ENCODE measurements at regions not wholly inside any gene's neighbourhood (a gene's known extent, or its start where the extent isn't known, plus 50 kb on each side); places are given as distances from the start of the nearest gene placed in this dataset.

DNA sequence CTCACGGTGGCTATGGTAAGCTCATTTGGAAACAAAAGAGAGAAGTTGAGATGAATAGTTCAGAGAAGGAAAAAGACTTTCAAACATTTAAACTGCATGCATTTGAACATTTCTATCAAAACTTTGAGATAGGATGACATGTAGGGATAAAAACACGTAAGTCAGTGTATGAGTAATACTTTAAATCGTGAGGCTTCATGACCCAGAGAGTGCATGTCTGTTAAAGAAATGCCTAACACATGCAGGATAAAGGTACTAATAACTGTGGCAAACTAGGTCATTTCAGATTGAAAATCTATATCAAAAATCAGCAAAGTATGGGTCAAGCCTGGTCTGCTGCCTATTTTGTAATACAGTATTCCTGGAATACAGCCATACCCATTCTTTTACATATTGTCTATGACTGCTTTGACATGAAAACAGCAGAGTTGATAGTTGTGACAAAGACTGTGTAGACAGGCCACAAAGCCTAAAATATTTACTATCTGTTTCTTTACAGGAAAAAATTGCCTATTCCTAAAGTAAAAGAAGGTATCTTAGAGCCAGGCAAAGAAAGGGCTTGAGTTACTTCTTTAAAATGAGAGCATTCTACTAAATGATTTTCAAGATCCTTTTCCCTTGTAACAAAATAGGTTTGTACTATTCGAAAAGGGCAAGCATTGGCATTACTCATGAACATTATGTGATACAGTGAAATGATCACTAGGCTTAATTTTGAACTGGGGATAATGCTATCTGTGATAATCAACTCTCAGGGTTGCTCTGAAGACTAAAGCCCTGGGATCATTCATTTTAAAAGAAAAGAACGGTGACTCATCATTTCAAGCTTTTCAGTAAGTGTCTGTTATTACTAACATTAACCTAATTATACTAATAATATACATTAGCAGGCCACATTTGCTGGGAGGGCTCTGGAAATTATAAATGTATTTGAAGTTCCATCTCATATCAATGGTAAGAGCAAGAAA is 185.9 kb downstream of the CRPPA start:
- Mint-ChIP-seq H3K4me3 (no peak overlapping the region), H3K9me3 (peaks cover 6% of the 10 kb centered on the region), H3K27me3 (ENCODE audit: insufficient read depth, low read depth, poor library complexity) (no peaks in the 10 kb centered on the region), H3K27ac (no peak overlapping the region; the same call in 1 of the 2 replicates), H3K4me1 (no peaks in the 10 kb centered on the region), H3K36me3 (ENCODE audit: low read depth) (0 out of 3 replicates have a peak, but pooled peaks cover 1% of the 10 kb centered on the region)
- Histone ChIP-seq H3K4me3 (no peak overlapping the region), H3K4me2 (no peak overlapping the region), H3K9me2 (ENCODE audit: insufficient read depth) (no peaks in the 10 kb centered on the region), H4K20me1 (replicated peaks; ENCODE audit: insufficient read depth) (no peaks in the 10 kb centered on the region), H3K36me3 (ENCODE audit: insufficient read depth) (no peaks in the 10 kb centered on the region), H3F3A (replicated peaks; ENCODE audit: low read depth) (no peaks in the 10 kb centered on the region), H3K4me1 (ENCODE audit: insufficient read depth) (no peaks in the 10 kb centered on the region), H2AFZ (no peak overlapping the region), H3K79me2 (replicated peaks; ENCODE audit: insufficient read depth) (no peaks in the 10 kb centered on the region), H3K27ac (ENCODE audit: low read depth) (no peak overlapping the region), H3K27me3 (ENCODE audit: insufficient read depth) (no peaks in the 10 kb centered on the region)
- ATAC-seq, result no peak
- DNase-seq (ENCODE audit: low spot score), result no peak
- no peak for TF ChIP-seq EZH2 (IDR thresholded peaks at IDR 0.05; ENCODE audit: low read depth, unreplicated experiment)
- TF ChIP-seq, protein P1, sequence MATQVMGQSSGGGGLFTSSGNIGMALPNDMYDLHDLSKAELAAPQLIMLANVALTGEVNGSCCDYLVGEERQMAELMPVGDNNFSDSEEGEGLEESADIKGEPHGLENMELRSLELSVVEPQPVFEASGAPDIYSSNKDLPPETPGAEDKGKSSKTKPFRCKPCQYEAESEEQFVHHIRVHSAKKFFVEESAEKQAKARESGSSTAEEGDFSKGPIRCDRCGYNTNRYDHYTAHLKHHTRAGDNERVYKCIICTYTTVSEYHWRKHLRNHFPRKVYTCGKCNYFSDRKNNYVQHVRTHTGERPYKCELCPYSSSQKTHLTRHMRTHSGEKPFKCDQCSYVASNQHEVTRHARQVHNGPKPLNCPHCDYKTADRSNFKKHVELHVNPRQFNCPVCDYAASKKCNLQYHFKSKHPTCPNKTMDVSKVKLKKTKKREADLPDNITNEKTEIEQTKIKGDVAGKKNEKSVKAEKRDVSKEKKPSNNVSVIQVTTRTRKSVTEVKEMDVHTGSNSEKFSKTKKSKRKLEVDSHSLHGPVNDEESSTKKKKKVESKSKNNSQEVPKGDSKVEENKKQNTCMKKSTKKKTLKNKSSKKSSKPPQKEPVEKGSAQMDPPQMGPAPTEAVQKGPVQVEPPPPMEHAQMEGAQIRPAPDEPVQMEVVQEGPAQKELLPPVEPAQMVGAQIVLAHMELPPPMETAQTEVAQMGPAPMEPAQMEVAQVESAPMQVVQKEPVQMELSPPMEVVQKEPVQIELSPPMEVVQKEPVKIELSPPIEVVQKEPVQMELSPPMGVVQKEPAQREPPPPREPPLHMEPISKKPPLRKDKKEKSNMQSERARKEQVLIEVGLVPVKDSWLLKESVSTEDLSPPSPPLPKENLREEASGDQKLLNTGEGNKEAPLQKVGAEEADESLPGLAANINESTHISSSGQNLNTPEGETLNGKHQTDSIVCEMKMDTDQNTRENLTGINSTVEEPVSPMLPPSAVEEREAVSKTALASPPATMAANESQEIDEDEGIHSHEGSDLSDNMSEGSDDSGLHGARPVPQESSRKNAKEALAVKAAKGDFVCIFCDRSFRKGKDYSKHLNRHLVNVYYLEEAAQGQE (IDR thresholded peaks at IDR 0.05; ENCODE audit: unreplicated experiment), result no peak
- TF ChIP-seq ZNF331 (CRISPR knock-in tag; IDR thresholded peaks at IDR 0.05; ENCODE audit: low read depth), result no peak
- TF ChIP-seq ZNF114 (CRISPR knock-in tag; IDR thresholded peaks at IDR 0.05), result no peak
- no peak for TF ChIP-seq EZH2phosphoT487 (IDR thresholded peaks at IDR 0.05; ENCODE audit: unreplicated experiment)
- no peak for TF ChIP-seq STAT1 (IDR thresholded peaks at IDR 0.05; ENCODE audit: unreplicated experiment)
- TF ChIP-seq, protein P2, sequence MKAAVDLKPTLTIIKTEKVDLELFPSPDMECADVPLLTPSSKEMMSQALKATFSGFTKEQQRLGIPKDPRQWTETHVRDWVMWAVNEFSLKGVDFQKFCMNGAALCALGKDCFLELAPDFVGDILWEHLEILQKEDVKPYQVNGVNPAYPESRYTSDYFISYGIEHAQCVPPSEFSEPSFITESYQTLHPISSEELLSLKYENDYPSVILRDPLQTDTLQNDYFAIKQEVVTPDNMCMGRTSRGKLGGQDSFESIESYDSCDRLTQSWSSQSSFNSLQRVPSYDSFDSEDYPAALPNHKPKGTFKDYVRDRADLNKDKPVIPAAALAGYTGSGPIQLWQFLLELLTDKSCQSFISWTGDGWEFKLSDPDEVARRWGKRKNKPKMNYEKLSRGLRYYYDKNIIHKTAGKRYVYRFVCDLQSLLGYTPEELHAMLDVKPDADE (IDR thresholded peaks at IDR 0.05), result no peak
- TF ChIP-seq JUNB (IDR thresholded peaks at IDR 0.05; ENCODE audit: unreplicated experiment), result no peak
- no peak for TF ChIP-seq CREB1 (CRISPR knock-in tag; IDR thresholded peaks at IDR 0.05; ENCODE audit: low read depth)
- TF ChIP-seq, protein P3, sequence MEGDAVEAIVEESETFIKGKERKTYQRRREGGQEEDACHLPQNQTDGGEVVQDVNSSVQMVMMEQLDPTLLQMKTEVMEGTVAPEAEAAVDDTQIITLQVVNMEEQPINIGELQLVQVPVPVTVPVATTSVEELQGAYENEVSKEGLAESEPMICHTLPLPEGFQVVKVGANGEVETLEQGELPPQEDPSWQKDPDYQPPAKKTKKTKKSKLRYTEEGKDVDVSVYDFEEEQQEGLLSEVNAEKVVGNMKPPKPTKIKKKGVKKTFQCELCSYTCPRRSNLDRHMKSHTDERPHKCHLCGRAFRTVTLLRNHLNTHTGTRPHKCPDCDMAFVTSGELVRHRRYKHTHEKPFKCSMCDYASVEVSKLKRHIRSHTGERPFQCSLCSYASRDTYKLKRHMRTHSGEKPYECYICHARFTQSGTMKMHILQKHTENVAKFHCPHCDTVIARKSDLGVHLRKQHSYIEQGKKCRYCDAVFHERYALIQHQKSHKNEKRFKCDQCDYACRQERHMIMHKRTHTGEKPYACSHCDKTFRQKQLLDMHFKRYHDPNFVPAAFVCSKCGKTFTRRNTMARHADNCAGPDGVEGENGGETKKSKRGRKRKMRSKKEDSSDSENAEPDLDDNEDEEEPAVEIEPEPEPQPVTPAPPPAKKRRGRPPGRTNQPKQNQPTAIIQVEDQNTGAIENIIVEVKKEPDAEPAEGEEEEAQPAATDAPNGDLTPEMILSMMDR (conservative IDR thresholded peaks at IDR 0.05; ENCODE audit: low read depth in 2 of 2), result no peak

Data from GM23338 (cell line).